Endodermal cell (in vitro differentiated cells): ENCODE measurements at regions not wholly inside any gene's neighbourhood (a gene's known extent, or its start where the extent isn't known, plus 50 kb on each side); places are given as distances from the start of the nearest gene placed in this dataset.

ENCODE experiments used
- DNase-seq: peaks from one replicate; pipeline ENCODE4 v3.0.0-alpha.2; 2017
- H3K27ac ChIP-seq: 2 replicates; pipeline ENCODE4 v1.5.1; 2013; ENCODE audit warnings: mild to moderate bottlenecking, low read depth, low read length, moderate library complexity
- H3K27me3 ChIP-seq: 2 replicates; pipeline ENCODE4 v1.6.1; 2013; ENCODE audit warnings: mild to moderate bottlenecking, low read length, moderate library complexity; ENCODE audit not compliant: insufficient read depth, control insufficient read depth, poor library complexity, severe bottlenecking
- H3K36me3 ChIP-seq: 2 replicates; pipeline ENCODE4 v1.7.0; 2013; ENCODE audit warnings: mild to moderate bottlenecking, low read length, moderate library complexity; ENCODE audit not compliant: control insufficient read depth, insufficient read depth
- H3K4me1 ChIP-seq: one replicate; pipeline ENCODE4 v1.7.0; 2013; ENCODE audit warnings: low read length; ENCODE audit not compliant: control insufficient read depth, insufficient read depth
- H3K4me3 ChIP-seq: 2 replicates; pipeline ENCODE4 v1.5.1; 2013; ENCODE audit warnings: mild to moderate bottlenecking, low read length, moderate library complexity
- H3K9ac ChIP-seq: 2 replicates; pipeline ENCODE4 v1.6.1; 2013; ENCODE audit warnings: mild to moderate bottlenecking, low read length, moderate library complexity; ENCODE audit not compliant: poor library complexity, severe bottlenecking; ENCODE audit errors: extremely low read depth
- H3K9me3 ChIP-seq: 2 replicates; pipeline ENCODE4 v1.6.1; 2013; ENCODE audit warnings: mild to moderate bottlenecking, low read length, moderate library complexity; ENCODE audit not compliant: control insufficient read depth
- H3K27ac Mint-ChIP-seq: 2 replicates; pipeline ENCODE4 v1.8.0; 2020; ENCODE audit warnings: mixed read lengths
- H3K27me3 Mint-ChIP-seq: 2 replicates; pipeline ENCODE4 v1.8.0; 2021; ENCODE audit warnings: mild to moderate bottlenecking, mixed read lengths; ENCODE audit not compliant: insufficient read depth
- H3K36me3 Mint-ChIP-seq: 2 replicates; pipeline ENCODE4 v1.8.0; 2020; ENCODE audit warnings: low read depth, mixed read lengths
- H3K4me1 Mint-ChIP-seq: 2 replicates; pipeline ENCODE4 v1.8.0; 2020; ENCODE audit warnings: mixed read lengths
- H3K4me3 Mint-ChIP-seq: 2 replicates; pipeline ENCODE4 v1.8.0; 2020; ENCODE audit warnings: mild to moderate bottlenecking, moderate library complexity, mixed read lengths
- H3K9me3 Mint-ChIP-seq: 2 replicates; pipeline ENCODE4 v1.8.0; 2020; ENCODE audit warnings: mild to moderate bottlenecking, mixed read lengths
- CTCF ChIP-seq: fragments of 200-600 bp; sonication (generic); conservative IDR thresholded peaks from 2 replicates; pipeline ENCODE4 v1.5.0; 2021; ENCODE audit warnings: antibody characterized with exemption, mild to moderate bottlenecking
- WGBS, 2 experiments: methylation state at CpG; one replicate each; pipeline versions ENCODE4 v1.1.5 to v1.1.7; 2013; ENCODE audit warnings: missing lambda C conversion rate in 2 of 2, mixed read lengths in 1 of 2; ENCODE audit not compliant: insufficient coverage in 1 of 2, insufficient read length in 1 of 2; 5-methylcytosine and 5-hydroxymethylcytosine counted together

- no peaks in the 10 kb centered on the region for H3K9me3 ChIP-seq
- H3K9ac ChIP-seq, result no peak overlapping the region
- no peaks in the 10 kb centered on the region for H3K36me3 ChIP-seq
- H3K27ac ChIP-seq, result no peak overlapping the region
- Mint-ChIP-seq H3K36me3 (no peaks in the 10 kb centered on the region), H3K4me1 (peaks cover 11% of the 10 kb centered on the region), H3K27me3 (peaks cover 3% of the 10 kb centered on the region), H3K4me3 (no peak overlapping the region), H3K9me3 (no peaks in the 10 kb centered on the region), H3K27ac (no peak overlapping the region)
- H3K27me3 ChIP-seq, result no peaks in the 10 kb centered on the region
- no peak for TF ChIP-seq CTCF
- peaks cover 3% of the 10 kb centered on the region for H3K4me1 ChIP-seq
- WGBS, 2 experiments, result 92 to 95% methylated on average over 4 to 6 of the region's 6 CpGs
- no peak overlapping the region for H3K4me3 ChIP-seq
- peak; percentile 40 for DNase-seq
Measured at GRCh38 chr2:43130548-43130875, 95.9 kb downstream of the ZFP36L2 start.

- 90 to 92% methylated on average over 10 to 13 of the region's 14 CpGs for WGBS, 2 experiments
- no peak for TF ChIP-seq CTCF
- peaks cover 3% of the 10 kb centered on the region for H3K4me1 ChIP-seq
- H3K9ac ChIP-seq, result no peak overlapping the region
- no peaks in the 10 kb centered on the region for H3K27me3 ChIP-seq
- peak; percentile 40 for DNase-seq
- Mint-ChIP-seq H3K4me3 (no peak overlapping the region), H3K4me1 (peaks cover 9% of the 10 kb centered on the region), H3K27ac (no peak overlapping the region), H3K9me3 (no peaks in the 10 kb centered on the region), H3K27me3 (peaks cover 3% of the 10 kb centered on the region), H3K36me3 (no peaks in the 10 kb centered on the region)
- H3K27ac ChIP-seq, result no peak overlapping the region
- no peaks in the 10 kb centered on the region for H3K9me3 ChIP-seq
- no peaks in the 10 kb centered on the region for H3K36me3 ChIP-seq
- H3K4me3 ChIP-seq, result no peak overlapping the region
Measured at GRCh38 chr2:43129676-43130547, 96.5 kb downstream of the ZFP36L2 start.

GRCh38 chr2:43128559-43128955 lies 97.8 kb downstream of the ZFP36L2 start:
- TF ChIP-seq CTCF, result no peak
- Mint-ChIP-seq H3K27ac (no peak overlapping the region), H3K9me3 (no peaks in the 10 kb centered on the region), H3K27me3 (peaks cover 3% of the 10 kb centered on the region), H3K4me1 (peaks cover 6% of the 10 kb centered on the region), H3K36me3 (no peaks in the 10 kb centered on the region), H3K4me3 (no peak overlapping the region)
- H3K27ac ChIP-seq, result no peak overlapping the region
- peak; percentile 20 for DNase-seq
- H3K9ac ChIP-seq, result no peak overlapping the region
- H3K9me3 ChIP-seq, result no peaks in the 10 kb centered on the region
- H3K4me3 ChIP-seq, result no peak overlapping the region
- WGBS, 2 experiments, result 87 to 91% methylated on average over 4 to 5 of the region's 5 CpGs
- no peaks in the 10 kb centered on the region for H3K36me3 ChIP-seq
- no peaks in the 10 kb centered on the region for H3K27me3 ChIP-seq
- peaks cover 3% of the 10 kb centered on the region for H3K4me1 ChIP-seq
